ENCODE measurements at regions not wholly inside any gene's neighbourhood (a gene's known extent, or its start where the extent isn't known, plus 50 kb on each side); places are given as distances from the start of the nearest gene placed in this dataset.

GRCh38 chr6:84390851-84391250, 163.4 kb upstream of the CEP162 start:
- H3K9me3 ChIP-seq, result no peaks in the 10 kb centered on the region
- H3K27me3 ChIP-seq (ENCODE audit: low read depth), result no peaks in the 10 kb centered on the region
- no peak for DNase-seq (ENCODE audit: low spot score in 2 of 2)
- H3K4me3 ChIP-seq, result no peak overlapping the region
- H3K4me1 ChIP-seq, result no peaks in the 10 kb centered on the region
- no peaks in the 10 kb centered on the region for H3K36me3 ChIP-seq (replicated peaks)
- in situ Hi-C loops (cut with MboI; ENCODE audit: low sequenced_read_pairs), result no loop called here

GRCh38 chr6:84390334-84390733, 162.9 kb upstream of the CEP162 start:
- no peak for DNase-seq (ENCODE audit: low spot score in 2 of 2)
- Histone ChIP-seq H3K36me3 (replicated peaks) (no peaks in the 10 kb centered on the region), H3K9me3 (no peaks in the 10 kb centered on the region), H3K4me1 (no peaks in the 10 kb centered on the region), H3K27me3 (ENCODE audit: low read depth) (no peaks in the 10 kb centered on the region), H3K4me3 (no peak overlapping the region)
- in situ Hi-C loops (cut with MboI; ENCODE audit: low sequenced_read_pairs), result no loop called here

- in situ Hi-C loops (cut with MboI; ENCODE audit: low sequenced_read_pairs), result no loop called here
- no peaks in the 10 kb centered on the region for H3K9me3 ChIP-seq
- H3K4me1 ChIP-seq, result no peaks in the 10 kb centered on the region
- no peak overlapping the region for H3K4me3 ChIP-seq
- H3K36me3 ChIP-seq (replicated peaks), result no peaks in the 10 kb centered on the region
- DNase-seq (ENCODE audit: low spot score in 2 of 2), result no peak
- H3K27me3 ChIP-seq (ENCODE audit: low read depth), result no peaks in the 10 kb centered on the region
Observed at GRCh38 chr6:84379142-84379541, 151.7 kb upstream of the CEP162 start.

- DNase-seq (ENCODE audit: low spot score in 2 of 2), result no peak
- in situ Hi-C loops (cut with MboI; ENCODE audit: low sequenced_read_pairs), result no loop called here
- Histone ChIP-seq H3K4me3 (no peak overlapping the region), H3K9me3 (no peaks in the 10 kb centered on the region), H3K27me3 (ENCODE audit: low read depth) (no peaks in the 10 kb centered on the region), H3K36me3 (replicated peaks) (no peaks in the 10 kb centered on the region), H3K4me1 (no peaks in the 10 kb centered on the region)
Observed at GRCh38 chr6:84372290-84372689, 144.8 kb upstream of the CEP162 start.

GRCh38 chr6:84371681-84372080, 144.2 kb upstream of the CEP162 start:
- in situ Hi-C loops (cut with MboI; ENCODE audit: low sequenced_read_pairs), result no loop called here
- Histone ChIP-seq H3K4me3 (no peak overlapping the region), H3K4me1 (no peaks in the 10 kb centered on the region), H3K27me3 (ENCODE audit: low read depth) (no peaks in the 10 kb centered on the region), H3K36me3 (replicated peaks) (no peaks in the 10 kb centered on the region), H3K9me3 (no peaks in the 10 kb centered on the region)
- no peak for DNase-seq (ENCODE audit: low spot score in 2 of 2)

- H3K4me3 ChIP-seq, result no peak overlapping the region
- no peaks in the 10 kb centered on the region for H3K36me3 ChIP-seq (replicated peaks)
- in situ Hi-C loops (cut with MboI; ENCODE audit: low sequenced_read_pairs), result no loop called here
Observed at GRCh38 chr6:84362193-84362821, 134.9 kb upstream of the CEP162 start.

GRCh38 chr6:84361372-84362192, 134.1 kb upstream of the CEP162 start:
- in situ Hi-C loops (cut with MboI; ENCODE audit: low sequenced_read_pairs), result no loop called here
- Histone ChIP-seq H3K4me1 (no peaks in the 10 kb centered on the region), H3K9me3 (no peaks in the 10 kb centered on the region), H3K4me3 (no peak overlapping the region), H3K27me3 (ENCODE audit: low read depth) (no peaks in the 10 kb centered on the region; the same call in 1 of the 2 replicates), H3K36me3 (replicated peaks) (no peaks in the 10 kb centered on the region)
- DNase-seq (ENCODE audit: low spot score in 2 of 2), result no peak

More at GRCh38 chr6:84362193-84362821, 134.9 kb upstream of the CEP162 start:
- H3K27me3 ChIP-seq (ENCODE audit: low read depth), result no peaks in the 10 kb centered on the region; the same call in 1 of the 2 replicates
- no peak for DNase-seq (ENCODE audit: low spot score in 2 of 2)
- H3K9me3 ChIP-seq, result no peaks in the 10 kb centered on the region
- H3K4me1 ChIP-seq, result no peaks in the 10 kb centered on the region

- H3K4me3 ChIP-seq, result no peak overlapping the region
- no peak for DNase-seq (ENCODE audit: low spot score in 2 of 2)
- H3K36me3 ChIP-seq (replicated peaks), result no peaks in the 10 kb centered on the region
- no peaks in the 10 kb centered on the region for H3K4me1 ChIP-seq
- in situ Hi-C loops (cut with MboI; ENCODE audit: low sequenced_read_pairs), result no loop called here
- H3K9me3 ChIP-seq, result no peaks in the 10 kb centered on the region
- H3K27me3 ChIP-seq (ENCODE audit: low read depth), result no peaks in the 10 kb centered on the region; the same call in 1 of the 2 replicates
Observed at GRCh38 chr6:84360039-84360438, 132.6 kb upstream of the CEP162 start.

GRCh38 chr6:84358581-84358980, 131.1 kb upstream of the CEP162 start:
- no peak overlapping the region for H3K4me3 ChIP-seq
- H3K36me3 ChIP-seq (replicated peaks), result no peaks in the 10 kb centered on the region
- DNase-seq (ENCODE audit: low spot score in 2 of 2), result no peak
- H3K4me1 ChIP-seq, result no peaks in the 10 kb centered on the region
- in situ Hi-C loops (cut with MboI; ENCODE audit: low sequenced_read_pairs), result no loop called here
- peaks cover under 1% of the 10 kb centered on the region for H3K27me3 ChIP-seq (ENCODE audit: low read depth)
- H3K9me3 ChIP-seq, result no peaks in the 10 kb centered on the region

GRCh38 chr6:84357631-84358030, 130.2 kb upstream of the CEP162 start:
- no peaks in the 10 kb centered on the region for H3K9me3 ChIP-seq
- no peak for DNase-seq (ENCODE audit: low spot score in 2 of 2)
- no peaks in the 10 kb centered on the region for H3K4me1 ChIP-seq
- H3K36me3 ChIP-seq (replicated peaks), result no peaks in the 10 kb centered on the region
- no peak overlapping the region for H3K4me3 ChIP-seq
- in situ Hi-C loops (cut with MboI; ENCODE audit: low sequenced_read_pairs), result no loop called here
- peaks cover 3% of the 10 kb centered on the region for H3K27me3 ChIP-seq (ENCODE audit: low read depth)

GRCh38 chr6:84356907-84357306, 129.5 kb upstream of the CEP162 start:
- H3K36me3 ChIP-seq (replicated peaks), result no peaks in the 10 kb centered on the region
- no peak for DNase-seq (ENCODE audit: low spot score in 2 of 2)
- H3K4me3 ChIP-seq, result no peak overlapping the region
- in situ Hi-C loops (cut with MboI; ENCODE audit: low sequenced_read_pairs), result no loop called here
- no peaks in the 10 kb centered on the region for H3K9me3 ChIP-seq
- H3K4me1 ChIP-seq, result no peaks in the 10 kb centered on the region
- H3K27me3 ChIP-seq (ENCODE audit: low read depth), result peaks cover 3% of the 10 kb centered on the region

- in situ Hi-C loops (cut with MboI; ENCODE audit: low sequenced_read_pairs), result no loop called here
- Histone ChIP-seq H3K4me1 (no peaks in the 10 kb centered on the region), H3K4me3 (no peak overlapping the region), H3K36me3 (replicated peaks) (no peaks in the 10 kb centered on the region), H3K9me3 (no peaks in the 10 kb centered on the region), H3K27me3 (ENCODE audit: low read depth) (peaks cover 3% of the 10 kb centered on the region)
- DNase-seq (ENCODE audit: low spot score in 2 of 2), result peak in 1 of 2 experiments; percentile 16
Observed at GRCh38 chr6:84353459-84354423, 126.3 kb upstream of the CEP162 start.

GRCh38 chr6:84350397-84350796, 123.0 kb upstream of the CEP162 start:
- no peak for DNase-seq (ENCODE audit: low spot score in 2 of 2)
- Histone ChIP-seq H3K27me3 (ENCODE audit: low read depth) (peaks cover 3% of the 10 kb centered on the region; the same call in 1 of the 2 replicates), H3K4me1 (no peaks in the 10 kb centered on the region), H3K9me3 (no peaks in the 10 kb centered on the region), H3K36me3 (replicated peaks) (no peaks in the 10 kb centered on the region), H3K4me3 (no peak overlapping the region)
- in situ Hi-C loops (cut with MboI; ENCODE audit: low sequenced_read_pairs), result no loop called here
